SK-N-SH treated with all-trans-retinoic acid at 6 μM for 48 hours (cell line): ENCODE measurements at regions not wholly inside any gene's neighbourhood (a gene's known extent, or its start where the extent isn't known, plus 50 kb on each side); places are given as distances from the start of the nearest gene placed in this dataset.

ENCODE experiments used
- ARNTL ChIP-seq: fragments of 450-650 bp; formaldehyde crosslinking; IDR thresholded peaks from 2 replicates; pipeline ENCODE4 v1.5.0; 2020; ENCODE audit warnings: low read depth, mild to moderate bottlenecking, moderate library complexity, borderline replicate concordance
- ZFP30 ChIP-seq: fragments of 450-650 bp; formaldehyde crosslinking; IDR thresholded peaks from 2 replicates; pipeline ENCODE4 v1.5.0; 2022; ENCODE audit warnings: mild to moderate bottlenecking, moderate library complexity
- TF ChIP-seq, protein P1 (sequence below): fragments of 250-450 bp; sonication (Bioruptor Pico); IDR thresholded peaks from 2 replicates; pipeline ENCODE4 v1.8.0; 2020; ENCODE audit warnings: mild to moderate bottlenecking, moderate library complexity, borderline replicate concordance

DNA sequence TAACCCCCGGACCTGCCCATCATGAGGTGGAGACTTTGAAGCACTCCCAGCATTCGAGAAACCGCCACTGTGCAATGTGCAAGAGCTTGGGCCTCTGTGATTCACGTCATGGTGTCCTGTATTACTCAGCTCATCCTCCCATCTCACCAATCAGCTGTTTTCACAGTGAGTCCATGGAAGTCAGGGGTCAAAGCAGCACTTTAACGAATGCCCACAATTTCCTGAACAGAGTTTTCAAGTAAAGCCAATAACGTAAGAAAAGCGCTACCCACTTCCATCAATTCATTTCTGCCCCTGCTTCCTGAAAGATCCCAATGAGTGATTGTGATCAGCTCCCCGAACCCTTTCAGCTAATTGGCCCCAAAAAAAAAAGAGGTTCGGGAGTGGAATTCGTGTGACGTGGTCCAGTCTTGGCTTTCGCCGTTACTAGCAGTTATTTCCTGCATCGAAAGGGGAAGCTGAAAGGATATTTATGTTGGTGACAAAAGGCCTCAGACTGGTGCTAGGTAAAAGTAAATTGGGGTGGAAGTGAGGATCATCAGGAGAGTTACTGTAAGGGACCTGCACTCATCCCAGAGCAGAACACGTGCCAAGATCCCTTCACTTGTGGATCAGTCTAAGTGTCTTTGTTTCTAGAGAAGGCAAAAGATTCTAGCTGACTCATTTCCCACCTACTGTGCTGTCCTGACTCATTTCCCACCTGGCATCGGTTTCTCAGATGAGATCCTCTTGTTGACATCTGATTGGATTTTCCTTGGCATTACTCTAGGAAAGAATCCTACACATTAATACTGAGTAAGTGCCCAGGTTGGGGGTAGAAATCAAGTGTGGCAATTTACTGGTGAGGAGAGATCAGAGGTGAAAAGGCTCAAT lies 136.7 kb upstream of the NUDT7 start:
- no peak for TF ChIP-seq ZFP30
- TF ChIP-seq ARNTL (CRISPR knock-in tag) = no peak
- TF ChIP-seq, protein P1, sequence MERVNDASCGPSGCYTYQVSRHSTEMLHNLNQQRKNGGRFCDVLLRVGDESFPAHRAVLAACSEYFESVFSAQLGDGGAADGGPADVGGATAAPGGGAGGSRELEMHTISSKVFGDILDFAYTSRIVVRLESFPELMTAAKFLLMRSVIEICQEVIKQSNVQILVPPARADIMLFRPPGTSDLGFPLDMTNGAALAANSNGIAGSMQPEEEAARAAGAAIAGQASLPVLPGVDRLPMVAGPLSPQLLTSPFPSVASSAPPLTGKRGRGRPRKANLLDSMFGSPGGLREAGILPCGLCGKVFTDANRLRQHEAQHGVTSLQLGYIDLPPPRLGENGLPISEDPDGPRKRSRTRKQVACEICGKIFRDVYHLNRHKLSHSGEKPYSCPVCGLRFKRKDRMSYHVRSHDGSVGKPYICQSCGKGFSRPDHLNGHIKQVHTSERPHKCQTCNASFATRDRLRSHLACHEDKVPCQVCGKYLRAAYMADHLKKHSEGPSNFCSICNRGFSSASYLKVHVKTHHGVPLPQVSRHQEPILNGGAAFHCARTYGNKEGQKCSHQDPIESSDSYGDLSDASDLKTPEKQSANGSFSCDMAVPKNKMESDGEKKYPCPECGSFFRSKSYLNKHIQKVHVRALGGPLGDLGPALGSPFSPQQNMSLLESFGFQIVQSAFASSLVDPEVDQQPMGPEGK (CRISPR knock-in tag) = no peak
